K562 (cell line): ENCODE measurements at regions not wholly inside any gene's neighbourhood (a gene's known extent, or its start where the extent isn't known, plus 50 kb on each side); places are given as distances from the start of the nearest gene placed in this dataset.
"Not testable (repeated sequence)": the region's sequence is repeated elsewhere in the genome, so short reads cannot be mapped to it uniquely, and the experiment has no call there.

ENCODE experiments used
- ATAC-seq: fragments of 200-7000 bp; cut with Tn5 transposase; 3 replicates; pipeline ENCODE4 v1.9.1; 2020; ENCODE audit warnings: moderate library complexity
- BruUV-seq: library from RNA; stranded (reverse); fragments of 400-500 nt; replicated peaks from 2 replicates; lab custom pipeline; 2021; lab: Mats Ljungman, UMichigan
- CTCF ChIA-PET: fragments of 300-600 bp; formaldehyde crosslinking; extraction: SDS; loops from one replicate; lab custom pipeline; 2021; ENCODE audit warnings: low intra/inter-chr PET ratio; lab: Yijun Ruan, JAX
- POLR2A ChIA-PET: fragments of 300-600, 350-650 bp; sonication (Branson Sonifier 250); formaldehyde crosslinking; extraction: SDS; loops from one replicate; lab custom pipeline; 2021; ENCODE audit warnings: antibody characterized with exemption, inconsistent platforms; lab: Yijun Ruan, JAX
- DNase-seq, 4 experiments: peaks; one replicate each; pipeline versions ENCODE4 v3.0.0 to v3.0.0-alpha.2; 2011 to 2018; ENCODE audit warnings: low spot score in 3 of 4, mixed read lengths in 3 of 4; ENCODE audit errors: extremely low read depth in 1 of 4
- FAIRE-seq: peaks from 2 replicates; lab custom pipeline; 2011; peaks lifted over from hg19 to GRCh38; lab: Jason Lieb, UNC
- H2AFZ ChIP-seq: 2 replicates; pipeline ENCODE4 v1.6.0; 2011; ENCODE audit warnings: low read depth, low read length, control low read depth, inconsistent platforms
- H3K27ac ChIP-seq: fragments of 200-600 bp; 3 replicates; pipeline ENCODE4 v1.8.0; 2011; ENCODE audit warnings: low read depth, mild to moderate bottlenecking, control low read depth, inconsistent platforms, low read length, moderate library complexity, mixed read lengths; ENCODE audit errors: extremely low read depth
- H3K27me3 ChIP-seq, 2 experiments: fragments of 300-600 bp in 1 of 2; 2 replicates in 1 of 2; 3 replicates in 1 of 2; pipeline versions ENCODE4 v1.6.0 to v1.8.0; 2011; ENCODE audit warnings: inconsistent platforms in 2 of 2, low read length in 2 of 2, mild to moderate bottlenecking in 1 of 2, mixed read lengths in 1 of 2, moderate library complexity in 1 of 2; ENCODE audit not compliant: control insufficient read depth in 2 of 2, insufficient read depth in 2 of 2
- H3K36me3 ChIP-seq: fragments of 300-600 bp; 3 replicates; pipeline ENCODE4 v1.8.0; 2011; ENCODE audit warnings: mild to moderate bottlenecking, low read length, inconsistent platforms; ENCODE audit not compliant: control insufficient read depth, insufficient read depth
- H3K4me1 ChIP-seq, 2 experiments: fragments of 200-600 bp in 1 of 2; replicated peaks in 1 of 2; 2 replicates in 1 of 2; 3 replicates in 1 of 2; pipeline versions ENCODE4 v1.5.1 to v1.8.0; 2011; ENCODE audit warnings: inconsistent platforms in 2 of 2, low read length in 2 of 2, mild to moderate bottlenecking in 1 of 2, mixed read lengths in 1 of 2, moderate library complexity in 1 of 2; ENCODE audit not compliant: control insufficient read depth in 2 of 2, insufficient read depth in 2 of 2
- H3K4me2 ChIP-seq: 2 replicates; pipeline ENCODE4 v1.6.1; 2011; ENCODE audit warnings: low read length, control low read depth, inconsistent platforms, mixed read lengths; ENCODE audit not compliant: insufficient read depth
- H3K4me3 ChIP-seq: fragments of 200-600 bp; sonication (generic), shearing (Covaris generic); 2 replicates; pipeline ENCODE4 v1.5.1; 2016; ENCODE audit warnings: control low read depth, inconsistent platforms
- H3K79me2 ChIP-seq: fragments of 200-600 bp; 3 replicates; pipeline ENCODE4 v1.8.0; 2011; ENCODE audit warnings: low read length, inconsistent platforms; ENCODE audit not compliant: control insufficient read depth, insufficient read depth
- H3K9ac ChIP-seq, 2 experiments: 2 replicates each; pipeline versions ENCODE4 v1.6.0 to v1.6.1; 2011; ENCODE audit warnings: low read depth in 2 of 2, low read length in 2 of 2, control low read depth in 1 of 2, inconsistent platforms in 1 of 2, mild to moderate bottlenecking in 1 of 2, mixed read lengths in 1 of 2; ENCODE audit not compliant: insufficient read depth in 1 of 2
- H3K9me1 ChIP-seq: one replicate; pipeline ENCODE4 v1.6.0; 2011; ENCODE audit warnings: inconsistent platforms, mild to moderate bottlenecking, low read length, moderate library complexity; ENCODE audit not compliant: control insufficient read depth, insufficient read depth
- H3K9me3 ChIP-seq: replicated peaks from 2 replicates; pipeline ENCODE4 v1.5.1; 2011; ENCODE audit warnings: low read depth, low read length, inconsistent platforms; ENCODE audit not compliant: control insufficient read depth, insufficient read depth
- H4K20me1 ChIP-seq: replicated peaks from 2 replicates; pipeline ENCODE4 v1.6.1; 2011; ENCODE audit warnings: low read length, inconsistent platforms, mixed read lengths; ENCODE audit not compliant: control insufficient read depth, insufficient read depth
- E2F4 ChIP-seq: sonication (generic); formaldehyde crosslinking; IDR thresholded peaks from 2 replicates; pipeline ENCODE4 v1.8.0; 2022; ENCODE audit warnings: mild to moderate bottlenecking, low read depth, missing genetic modification reagents
- PTBP1 ChIP-seq: fragments of 200-400 bp; formaldehyde crosslinking; IDR thresholded peaks from 2 replicates; pipeline ENCODE4 v1.6.1; 2017; ENCODE audit warnings: low read depth, low read length
- SMC3 ChIP-seq: conservative IDR thresholded peaks from 2 replicates; pipeline ENCODE4 v1.6.1; 2011; ENCODE audit warnings: low read depth, low read length, improper control_type of control experiment; ENCODE audit not compliant: insufficient read depth
- ZKSCAN1 ChIP-seq: fragments of 150-350 bp; IDR thresholded peaks from 2 replicates; pipeline ENCODE4 v1.6.1; 2016; ENCODE audit warnings: low read depth, low read length
- ZKSCAN8 ChIP-seq: fragments of 200-800 bp; sonication (Bioruptor generic); IDR thresholded peaks from 2 replicates; pipeline ENCODE4 v1.6.1; 2016; ENCODE audit warnings: missing genetic modification characterization, missing compliant biosample characterization
- ZNF766 ChIP-seq: fragments of 200-800 bp; sonication (Bioruptor generic); conservative IDR thresholded peaks from 2 replicates; pipeline ENCODE4 v1.6.1; 2016; ENCODE audit warnings: missing genetic modification characterization, missing compliant biosample characterization
- WGBS: fragments of 100-300 bp; shearing (Covaris generic); methylation state at CpG from one replicate; pipeline ENCODE4 v1.1.6; 2016; ENCODE audit warnings: low coverage, mixed read lengths; ENCODE audit not compliant: insufficient coverage; ENCODE audit errors: missing lambda C conversion rate; 5-methylcytosine and 5-hydroxymethylcytosine counted together
- in situ Hi-C: fragments of 300-500 bp; cut with MboI; formaldehyde crosslinking; loops from 4 replicates; pipeline ENCODE4 v1.15.0; 2018; ENCODE audit warnings: inconsistent platforms, mixed read lengths
- intact Hi-C: fragments of 100-400 bp; cut with micrococcal nuclease; formaldehyde crosslinking; loops from 2 replicates; pipeline ENCODE4 v1.14.2; 2022

DNA sequence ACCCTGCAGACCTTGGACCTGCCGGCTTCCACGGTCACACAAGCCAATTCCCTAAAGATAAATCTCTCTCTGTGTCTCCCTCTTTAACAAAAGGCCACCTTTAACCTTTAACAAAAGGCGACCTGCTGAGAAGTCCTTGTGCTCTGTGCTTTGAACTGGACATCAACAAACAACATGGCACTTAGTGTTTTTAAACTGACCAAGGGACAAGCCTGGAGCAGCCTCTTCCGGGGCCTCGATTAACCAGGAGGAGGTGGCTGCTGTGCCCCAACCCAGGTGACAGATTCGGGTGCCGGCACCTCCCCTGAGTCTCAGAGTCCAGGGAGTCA lies 135.3 kb downstream of the RTP5 start (continued):
- TF ChIP-seq ZNF766 (CRISPR knock-in tag) (no peak), E2F4 (no peak), SMC3 (no peak), PTBP1 (no peak), ZKSCAN8 (CRISPR knock-in tag) (no peak)

- 51% methylated on average over 9 of the region's 25 CpGs for WGBS
- intact Hi-C loops, H4K20me1 ChIP-seq, H3K79me2 ChIP-seq, H3K9me1 ChIP-seq, BruUV-seq, H3K4me3 ChIP-seq, POLR2A ChIA-PET: not testable (repeated sequence)
- TF ChIP-seq ZKSCAN1, result peak; percentile 88; the same call in 1 of the 2 replicates
- TF ChIP-seq, all 486 proteins: peak for 1; not testable (repeated sequence) for 485
- H3K36me3 ChIP-seq, H3K27ac ChIP-seq, FAIRE-seq, H3K9me3 ChIP-seq, in situ Hi-C loops, H2AFZ ChIP-seq, DNase-seq, CTCF ChIA-PET, ATAC-seq, H3K4me1 ChIP-seq, H3K4me2 ChIP-seq, H3K9ac ChIP-seq: not testable (repeated sequence)
- peaks cover 0 to 32% of the 10 kb centered on the region in 2 experiments; a peak in 2 of 5 replicates for H3K27me3 ChIP-seq
Measured at GRCh38 chr2:242006091-242006634, 136.6 kb downstream of the RTP5 start.
